C4-2B (cell line): ENCODE measurements at regions not wholly inside any gene's neighbourhood (a gene's known extent, or its start where the extent isn't known, plus 50 kb on each side); places are given as distances from the start of the nearest gene placed in this dataset.

ENCODE experiments used
- H3K27ac ChIP-seq: fragments of 450-650 bp; 2 replicates; pipeline ENCODE4 v1.5.1; 2017
- CTCF ChIP-seq: fragments of 450-650 bp; conservative IDR thresholded peaks from 2 replicates; pipeline ENCODE4 v1.5.1; 2017; ENCODE audit warnings: mild to moderate bottlenecking
- ZFX ChIP-seq: fragments of 450-650 bp; IDR thresholded peaks from 2 replicates; pipeline ENCODE4 v1.6.1; 2017

DNA sequence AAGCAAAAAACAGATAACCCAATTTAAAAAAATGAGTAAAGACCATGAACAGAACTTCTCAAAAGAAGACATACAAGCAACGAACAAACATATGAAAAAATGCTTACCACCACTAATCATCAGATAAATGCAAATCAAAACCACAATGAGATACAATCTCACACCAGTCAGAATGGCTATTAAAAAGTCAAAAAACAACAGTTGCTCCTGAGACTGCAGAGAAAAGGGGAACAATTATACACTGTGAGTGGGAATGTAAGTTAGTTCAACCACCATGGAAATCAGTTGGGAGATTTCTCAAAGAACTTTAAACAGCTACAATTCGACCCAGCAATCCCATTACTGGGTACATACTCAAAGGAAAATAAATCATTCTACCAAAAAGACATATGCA, 131.6 kb downstream of the PTGER3 start:
- no peak for TF ChIP-seq ZFX
- no peak for TF ChIP-seq CTCF
- no peak overlapping the region for H3K27ac ChIP-seq

- TF ChIP-seq CTCF (no peak), ZFX (no peak)
- H3K27ac ChIP-seq = no peak overlapping the region
Observed at GRCh38 chr1:70919706-70920323, 127.8 kb downstream of the PTGER3 start.
